ENCODE measurements at regions not wholly inside any gene's neighbourhood (a gene's known extent, or its start where the extent isn't known, plus 50 kb on each side); places are given as distances from the start of the nearest gene placed in this dataset.

- TF ChIP-seq EZH2 (IDR thresholded peaks at IDR 0.05) (no peak), POLR2AphosphoS5 (IDR thresholded peaks at IDR 0.05; ENCODE audit: borderline replicate concordance, low read depth, low read length) (no peak), FOXP2 (optimal IDR thresholded peaks at IDR 0.05; ENCODE audit: control extremely low read depth, extremely low read length, insufficient read depth) (no peak)
Measured at GRCh38 chr4:43337707-43338106, 445.2 kb downstream of the GRXCR1 start.

Data from SK-N-MC (cell line).